ENCODE measurements at regions not wholly inside any gene's neighbourhood (a gene's known extent, or its start where the extent isn't known, plus 50 kb on each side); places are given as distances from the start of the nearest gene placed in this dataset.

DNA sequence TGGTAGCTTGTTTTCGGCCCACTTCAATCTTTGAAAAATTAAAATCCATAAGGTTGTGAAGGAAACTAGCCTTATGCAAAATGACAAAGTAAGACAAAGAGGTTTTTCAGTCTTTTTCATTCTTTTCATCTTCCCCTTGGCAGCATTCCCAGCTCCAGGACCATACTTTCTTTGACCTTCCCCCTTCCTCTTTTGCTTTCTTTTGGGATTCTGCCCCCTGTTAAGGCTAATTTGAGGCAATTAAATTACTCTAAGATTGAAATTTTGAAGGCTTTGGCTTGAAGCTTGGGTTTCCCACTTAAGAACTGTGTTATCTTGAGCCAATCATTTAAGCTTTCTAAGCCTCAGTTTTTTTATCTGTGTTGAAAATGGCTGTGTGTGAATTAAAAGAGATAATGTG, 124.9 kb downstream of the DACT1 start:
- no peaks in the 10 kb centered on the region for H3K27me3 ChIP-seq
- DNase-seq (no peak), ATAC-seq (no peak)
- H3K4me3 ChIP-seq: no peak overlapping the region
- no peak for TF ChIP-seq POLR2A (IDR thresholded peaks at IDR 0.05)
- H3K9me3 ChIP-seq: no peaks in the 10 kb centered on the region
- no peaks in the 10 kb centered on the region for H3K36me3 ChIP-seq (replicated peaks in 1 of 2; ENCODE audit: insufficient read depth in 1 of 2, low read depth in 2 of 2)
- intact Hi-C loops (cut with DNase I): no loop called here
- no peak overlapping the region for H3K27ac ChIP-seq
- no peaks in the 10 kb centered on the region for H3K4me1 ChIP-seq
- WGBS, 2 donors: 55 to 57% methylated on average over 1 of the region's 1 CpG

DNA sequence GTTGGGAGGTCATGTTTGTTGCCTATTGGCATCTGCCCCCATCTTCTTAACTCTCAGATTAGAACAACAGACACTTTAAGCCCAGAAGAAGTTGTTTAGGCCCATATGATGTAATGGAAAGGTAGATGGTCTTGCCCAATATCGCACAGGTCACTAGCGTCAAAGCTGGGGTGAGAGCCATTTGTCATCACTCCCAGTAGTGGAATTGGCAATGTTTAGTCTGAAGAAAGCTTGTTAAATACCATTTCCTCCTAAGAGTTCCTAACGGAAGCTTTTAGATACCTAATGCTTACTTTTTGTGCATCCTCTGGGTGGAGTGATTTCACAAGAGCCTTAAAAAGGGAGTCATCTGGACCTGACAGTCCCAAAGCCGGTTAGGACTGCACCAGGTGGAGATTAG, 125.4 kb downstream of the DACT1 start:
- ATAC-seq: no peak
- WGBS, 2 donors: 84 to 87% methylated on average over 4 of the region's 4 CpGs
- TF ChIP-seq POLR2A (IDR thresholded peaks at IDR 0.05): no peak
- TF ChIP-seq, protein P1, sequence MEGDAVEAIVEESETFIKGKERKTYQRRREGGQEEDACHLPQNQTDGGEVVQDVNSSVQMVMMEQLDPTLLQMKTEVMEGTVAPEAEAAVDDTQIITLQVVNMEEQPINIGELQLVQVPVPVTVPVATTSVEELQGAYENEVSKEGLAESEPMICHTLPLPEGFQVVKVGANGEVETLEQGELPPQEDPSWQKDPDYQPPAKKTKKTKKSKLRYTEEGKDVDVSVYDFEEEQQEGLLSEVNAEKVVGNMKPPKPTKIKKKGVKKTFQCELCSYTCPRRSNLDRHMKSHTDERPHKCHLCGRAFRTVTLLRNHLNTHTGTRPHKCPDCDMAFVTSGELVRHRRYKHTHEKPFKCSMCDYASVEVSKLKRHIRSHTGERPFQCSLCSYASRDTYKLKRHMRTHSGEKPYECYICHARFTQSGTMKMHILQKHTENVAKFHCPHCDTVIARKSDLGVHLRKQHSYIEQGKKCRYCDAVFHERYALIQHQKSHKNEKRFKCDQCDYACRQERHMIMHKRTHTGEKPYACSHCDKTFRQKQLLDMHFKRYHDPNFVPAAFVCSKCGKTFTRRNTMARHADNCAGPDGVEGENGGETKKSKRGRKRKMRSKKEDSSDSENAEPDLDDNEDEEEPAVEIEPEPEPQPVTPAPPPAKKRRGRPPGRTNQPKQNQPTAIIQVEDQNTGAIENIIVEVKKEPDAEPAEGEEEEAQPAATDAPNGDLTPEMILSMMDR (IDR thresholded peaks at IDR 0.05): no peak
- no peaks in the 10 kb centered on the region for H3K27me3 ChIP-seq
- no peak for DNase-seq
- no peak overlapping the region for H3K4me3 ChIP-seq
- no peaks in the 10 kb centered on the region for H3K9me3 ChIP-seq
- intact Hi-C loops (cut with DNase I): no loop called here
- no peak overlapping the region for H3K27ac ChIP-seq
- no peaks in the 10 kb centered on the region for H3K4me1 ChIP-seq
- H3K36me3 ChIP-seq (replicated peaks in 1 of 2; ENCODE audit: insufficient read depth in 1 of 2, low read depth in 2 of 2): no peaks in the 10 kb centered on the region

GRCh38 chr14:58765418-58765831, 127.7 kb downstream of the DACT1 start:
- no peak for TF ChIP-seq POLR2A (IDR thresholded peaks at IDR 0.05)
- TF ChIP-seq, protein P1 (IDR thresholded peaks at IDR 0.05): no peak
- Histone ChIP-seq H3K9me3 (no peaks in the 10 kb centered on the region), H3K36me3 (replicated peaks in 1 of 2; ENCODE audit: insufficient read depth in 1 of 2, low read depth in 2 of 2) (no peaks in the 10 kb centered on the region), H3K4me3 (no peak overlapping the region), H3K27me3 (no peaks in the 10 kb centered on the region), H3K4me1 (no peaks in the 10 kb centered on the region), H3K27ac (no peak overlapping the region)
- no peak for ATAC-seq
- intact Hi-C loops (cut with DNase I): no loop called here
- no peak for DNase-seq
- 76 to 78% methylated on average over 12 of the region's 12 CpGs for WGBS, 2 donors

DNA sequence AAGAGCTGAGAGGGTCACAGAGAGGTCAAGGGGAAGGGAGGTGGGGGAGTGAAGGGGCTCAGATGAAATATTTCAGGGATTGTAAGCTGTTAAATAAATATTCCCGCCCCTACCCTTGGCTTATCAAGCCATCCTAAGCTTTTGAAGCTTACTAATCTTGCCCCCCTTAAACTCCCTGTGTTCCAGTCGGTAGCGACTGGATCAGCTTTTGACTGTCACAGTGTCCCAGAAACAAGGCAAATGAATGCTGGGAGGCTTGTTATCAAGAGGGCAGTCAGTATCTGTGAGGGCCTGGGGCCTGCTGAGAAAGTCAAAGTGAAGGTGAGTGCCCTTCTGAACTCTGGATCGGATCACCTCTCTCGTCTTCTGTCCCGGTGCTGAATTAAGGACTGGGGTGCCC, 128.1 kb downstream of the DACT1 start:
- no peak for ATAC-seq
- intact Hi-C loops (cut with DNase I): no loop called here
- H3K27me3 ChIP-seq: no peaks in the 10 kb centered on the region
- no peak for DNase-seq
- TF ChIP-seq, protein P1 (IDR thresholded peaks at IDR 0.05): no peak
- TF ChIP-seq POLR2A (IDR thresholded peaks at IDR 0.05): no peak
- H3K4me1 ChIP-seq: no peaks in the 10 kb centered on the region
- H3K27ac ChIP-seq: no peak overlapping the region
- no peaks in the 10 kb centered on the region for H3K9me3 ChIP-seq
- H3K36me3 ChIP-seq (replicated peaks in 1 of 2; ENCODE audit: insufficient read depth in 1 of 2, low read depth in 2 of 2): no peaks in the 10 kb centered on the region
- WGBS, 2 donors: 56 to 64% methylated on average over 6 of the region's 6 CpGs
- H3K4me3 ChIP-seq: no peak overlapping the region

- H3K9me3 ChIP-seq: no peaks in the 10 kb centered on the region
- DNase-seq (no peak), ATAC-seq (no peak)
- H3K36me3 ChIP-seq (replicated peaks in 1 of 2; ENCODE audit: insufficient read depth in 1 of 2, low read depth in 2 of 2): no peaks in the 10 kb centered on the region
- H3K27me3 ChIP-seq: no peaks in the 10 kb centered on the region
- 53 to 67% methylated on average over 5 of the region's 5 CpGs for WGBS, 2 donors
- H3K4me3 ChIP-seq: no peak overlapping the region
- no peaks in the 10 kb centered on the region for H3K4me1 ChIP-seq
- TF ChIP-seq, protein P1 (IDR thresholded peaks at IDR 0.05): no peak
- intact Hi-C loops (cut with DNase I): no loop called here
- H3K27ac ChIP-seq: no peak overlapping the region
These were observed 131.4 kb downstream of the DACT1 start for GRCh38 chr14:58769011-58769643.
